NCI-H69 (cell line): ENCODE measurements at regions not wholly inside any gene's neighbourhood (a gene's known extent, or its start where the extent isn't known, plus 50 kb on each side); places are given as distances from the start of the nearest gene placed in this dataset.

Source experiments
- DNase-seq: peaks from one replicate; lab custom pipeline; 2025; lab: John Stamatoyannopoulos, UW

DNA sequence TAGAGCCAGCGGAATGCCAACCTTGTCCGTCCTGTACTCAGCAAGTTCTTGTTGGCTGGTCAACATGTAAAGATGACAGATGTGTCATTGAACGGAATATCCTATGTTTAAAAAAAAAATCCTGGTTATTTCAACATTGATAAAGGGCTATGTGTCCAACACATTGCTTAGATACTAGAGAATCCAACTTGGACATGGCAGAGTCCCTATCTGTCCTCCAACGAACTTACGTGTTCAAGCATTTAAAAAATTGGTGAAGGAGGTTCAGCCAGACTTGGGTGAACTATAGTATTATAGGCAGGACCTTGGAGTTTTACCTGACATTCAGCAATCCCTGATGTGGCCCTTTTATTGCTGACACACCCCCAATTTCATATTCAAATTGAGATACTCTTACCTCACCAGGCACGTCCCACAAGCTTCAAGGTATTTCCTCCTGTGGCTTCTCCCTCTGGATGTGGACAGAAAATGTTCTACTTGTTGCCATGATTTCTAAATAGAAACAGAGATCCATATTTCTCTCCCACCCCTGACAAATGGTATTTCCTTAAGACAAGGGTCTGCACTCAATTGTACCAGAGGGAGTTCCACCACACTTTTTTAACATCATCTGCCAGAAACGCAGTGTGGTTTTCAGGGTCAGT lies 207.7 kb upstream of the TPM1 start:
- DNase-seq: no peak

GRCh38 chr15:62835351-62835750 lies 207.2 kb upstream of the TPM1 start:
- DNase-seq: no peak

DNA sequence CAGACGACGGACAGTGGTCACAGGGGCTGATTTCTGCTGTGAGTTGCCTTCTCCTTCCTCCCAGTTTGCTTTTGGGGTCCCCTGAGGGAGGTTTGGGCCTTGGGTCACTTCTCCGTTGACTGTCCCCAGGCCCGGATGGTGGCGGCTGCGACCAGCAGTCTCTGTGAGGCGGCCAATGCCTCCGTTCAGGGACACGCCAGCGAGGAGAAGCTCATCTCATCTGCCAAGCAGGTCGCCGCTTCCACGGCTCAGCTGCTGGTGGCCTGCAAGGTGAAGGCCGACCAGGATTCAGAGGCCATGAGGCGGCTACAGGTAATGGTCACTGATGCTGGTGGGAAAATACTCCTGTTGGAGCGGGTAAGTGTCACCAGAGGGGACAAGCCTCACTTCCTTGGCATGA lies 206.8 kb upstream of the TPM1 start:
- no peak for DNase-seq

DNA sequence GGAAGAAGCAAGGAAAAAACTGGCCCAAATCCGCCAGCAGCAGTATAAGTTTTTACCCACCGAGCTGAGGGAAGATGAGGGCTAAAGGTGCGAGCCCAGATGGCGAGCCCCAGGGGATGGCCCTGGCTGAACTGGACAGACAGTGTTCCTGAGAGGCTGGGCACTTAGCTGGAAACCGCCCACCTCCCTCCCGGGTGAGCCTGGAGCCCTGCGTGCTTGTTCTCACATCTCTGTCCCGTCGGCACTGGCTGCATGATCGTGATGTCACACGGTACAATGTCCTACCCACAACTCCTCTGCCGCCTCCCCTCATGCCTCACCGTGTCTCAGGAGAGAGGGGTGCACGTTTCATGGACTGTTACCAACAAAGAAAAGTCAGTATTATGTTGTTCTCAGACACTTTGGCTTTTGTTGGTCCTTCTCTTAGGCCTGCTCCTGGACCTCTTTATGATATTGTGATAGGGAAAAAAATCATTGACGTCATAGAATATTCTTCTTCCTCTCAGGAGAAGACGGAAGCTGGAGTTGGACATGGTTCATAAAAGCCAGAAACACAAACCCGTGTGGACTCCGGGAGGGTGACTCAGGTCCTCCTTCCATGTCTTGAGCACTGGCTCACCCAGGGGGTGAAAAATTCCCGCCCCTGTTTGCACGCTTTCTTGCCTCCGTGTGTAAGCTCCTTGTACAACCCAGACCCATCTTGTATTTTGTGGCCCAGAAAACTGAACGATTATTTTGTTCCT lies 201.8 kb upstream of the TPM1 start:
- DNase-seq: no peak

- DNase-seq: no peak
These were observed 201.3 kb upstream of the TPM1 start for GRCh38 chr15:62841269-62841628.

- no peak for DNase-seq
These were observed 200.5 kb upstream of the TPM1 start for GRCh38 chr15:62841891-62842559.

DNA sequence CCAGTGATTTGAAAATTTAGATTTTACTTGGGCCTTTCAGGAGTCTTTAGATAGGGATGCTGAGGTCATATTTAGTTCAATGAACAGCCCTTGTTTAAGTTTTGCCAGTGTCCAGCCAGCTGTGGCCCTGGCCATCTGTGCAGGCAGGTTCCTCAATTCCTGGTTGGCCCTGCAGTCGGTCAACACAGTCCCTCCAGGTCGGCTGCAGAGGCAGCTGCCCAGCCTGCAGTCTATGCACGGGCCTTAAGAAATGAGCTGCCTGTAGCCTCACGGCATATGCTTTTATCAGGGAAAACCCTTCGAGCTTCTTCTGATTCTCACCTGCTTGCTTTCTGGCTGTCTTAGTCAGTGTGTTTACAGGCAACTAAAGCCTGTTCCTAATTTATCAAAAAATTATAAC lies 199.2 kb upstream of the TPM1 start:
- no peak for DNase-seq

- DNase-seq: no peak
These were observed 197.8 kb upstream of the TPM1 start for GRCh38 chr15:62844564-62845240.

GRCh38 chr15:62845241-62846126 lies 197.1 kb upstream of the TPM1 start:
- DNase-seq: no peak

DNA sequence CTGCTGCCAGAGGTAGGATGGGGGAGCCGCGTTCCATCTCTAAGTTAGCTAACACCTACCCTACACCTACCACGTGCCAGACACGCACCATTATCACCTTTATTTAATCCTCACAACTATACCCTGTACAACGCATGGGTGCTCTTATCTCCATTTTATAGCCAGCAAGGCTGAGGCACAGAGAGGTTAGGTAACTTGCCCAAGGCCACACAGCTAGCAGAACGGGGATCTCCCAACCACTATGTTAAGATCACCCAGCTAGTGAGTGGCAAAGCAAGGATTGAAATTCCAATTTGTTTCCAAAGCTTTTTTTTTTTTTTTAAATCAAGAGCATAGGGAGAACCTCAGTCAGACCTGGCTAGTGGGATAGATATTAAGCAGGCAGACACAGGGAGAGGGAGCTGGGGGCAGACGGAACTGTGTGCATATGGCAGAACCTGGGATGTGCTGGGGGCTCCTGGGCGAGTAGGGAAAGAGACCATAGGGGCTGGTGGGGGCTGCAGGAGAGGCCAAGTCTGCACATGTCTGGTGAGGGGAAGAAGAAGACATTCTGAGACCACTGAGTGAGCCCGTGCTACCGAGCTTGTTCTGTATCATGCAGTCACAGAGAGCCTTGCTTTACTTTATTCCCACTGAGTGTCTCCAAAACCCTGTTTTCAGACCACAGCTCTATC lies 196.3 kb upstream of the TPM1 start:
- DNase-seq: no peak

DNA sequence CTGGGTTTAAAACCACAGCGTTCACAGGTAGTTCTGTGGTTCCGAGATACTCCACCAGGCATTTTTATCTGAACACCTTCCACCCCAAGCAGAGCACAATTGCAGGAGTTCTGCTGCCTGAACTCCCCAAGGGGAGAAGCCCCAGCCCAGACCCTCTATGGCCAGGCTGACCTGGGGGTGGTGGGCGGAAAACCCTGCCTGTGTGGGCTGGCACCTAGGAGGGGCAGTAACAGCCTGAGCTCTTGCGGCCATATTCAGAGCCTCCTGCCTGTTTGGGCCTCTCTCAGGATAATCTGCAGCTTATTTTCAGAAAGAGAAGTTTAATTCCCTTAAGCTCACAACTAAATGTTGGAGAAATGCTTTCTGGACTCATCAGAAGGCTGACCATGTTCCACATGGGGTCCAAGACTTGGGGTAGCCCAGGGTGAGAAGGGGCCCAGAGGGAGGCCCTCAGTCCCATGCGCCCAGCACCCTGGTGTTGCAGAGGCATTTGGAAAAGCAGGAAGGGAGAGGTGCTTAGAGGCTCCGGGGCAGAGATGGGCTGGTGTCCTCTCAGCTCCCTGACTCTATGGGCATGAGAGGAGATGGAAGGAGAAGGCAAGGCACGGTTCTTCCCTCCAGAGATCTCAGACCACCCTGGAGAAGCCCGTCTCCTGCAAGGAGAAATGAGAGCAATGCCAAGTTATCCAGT lies 195.6 kb upstream of the TPM1 start:
- DNase-seq: no peak

DNA sequence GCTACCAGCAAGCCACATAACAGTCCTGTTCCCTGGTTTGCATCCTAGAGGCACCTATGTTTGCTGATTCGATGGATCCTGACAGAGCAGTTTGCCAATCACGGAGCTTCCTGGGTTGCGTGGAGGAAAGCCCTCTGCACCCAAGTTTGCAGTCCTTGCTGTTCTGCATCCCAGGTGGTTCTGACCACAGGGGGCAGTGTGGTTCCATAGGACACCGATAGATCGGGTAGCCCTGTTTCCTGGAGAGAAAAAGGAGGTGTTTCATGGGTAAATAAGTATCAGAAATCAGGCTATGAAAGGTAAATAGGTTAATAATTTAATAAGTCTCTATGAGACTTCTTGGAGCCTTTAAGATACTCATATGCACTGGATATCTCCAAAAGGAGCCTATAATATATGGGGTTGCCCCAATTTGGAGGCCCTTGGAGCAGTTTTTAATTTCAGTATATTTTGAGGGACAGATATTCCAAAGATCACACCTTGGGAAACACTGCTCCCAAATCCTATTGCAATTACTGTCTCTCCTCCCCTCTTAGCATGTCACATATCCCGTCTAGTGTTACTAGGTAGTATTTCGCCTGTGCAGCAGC lies 194.6 kb upstream of the TPM1 start:
- DNase-seq: peak; percentile 56

- DNase-seq: no peak
These were observed 193.9 kb upstream of the TPM1 start for GRCh38 chr15:62848632-62849050.

DNA sequence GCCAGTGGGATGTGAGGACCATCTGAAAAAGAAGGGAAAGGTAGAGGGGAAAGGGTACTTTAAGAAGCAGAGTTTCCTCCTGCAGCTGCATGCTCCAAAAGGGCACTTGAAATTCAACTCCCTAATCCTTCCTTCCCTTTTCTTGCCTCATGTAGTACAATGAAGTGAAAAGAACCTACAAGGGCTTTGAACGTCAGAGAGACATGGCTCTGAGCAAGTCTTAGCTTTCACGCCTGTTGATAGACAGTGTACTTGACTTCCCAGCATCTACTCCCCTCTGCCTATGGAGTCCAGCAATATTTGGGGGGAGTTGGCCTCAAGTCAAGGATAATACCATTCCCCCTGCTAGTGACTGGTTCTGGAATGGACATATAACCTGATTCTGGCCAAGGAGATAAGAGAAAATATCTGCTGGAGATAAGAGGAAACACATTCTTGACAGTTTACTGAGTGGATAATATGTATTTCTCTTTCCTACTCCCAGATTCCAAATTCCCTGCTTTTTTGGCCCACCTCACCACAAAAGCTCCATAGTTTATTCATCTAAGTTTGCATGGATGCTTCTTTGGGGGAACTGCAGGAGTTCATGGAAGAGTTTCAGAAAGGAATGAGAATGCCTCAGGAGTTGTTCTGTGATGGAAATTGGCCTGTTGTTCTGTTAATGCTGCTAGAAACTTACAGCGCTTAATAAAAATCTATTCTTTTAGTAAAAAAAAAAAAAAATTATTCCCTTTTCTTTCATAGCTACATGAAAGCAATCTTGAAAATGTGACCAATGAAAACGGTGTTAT lies 193.0 kb upstream of the TPM1 start:
- no peak for DNase-seq

- no peak for DNase-seq
These were observed 192.2 kb upstream of the TPM1 start for GRCh38 chr15:62850318-62850717.

- DNase-seq: no peak
These were observed 191.7 kb upstream of the TPM1 start for GRCh38 chr15:62850791-62851291.

DNA sequence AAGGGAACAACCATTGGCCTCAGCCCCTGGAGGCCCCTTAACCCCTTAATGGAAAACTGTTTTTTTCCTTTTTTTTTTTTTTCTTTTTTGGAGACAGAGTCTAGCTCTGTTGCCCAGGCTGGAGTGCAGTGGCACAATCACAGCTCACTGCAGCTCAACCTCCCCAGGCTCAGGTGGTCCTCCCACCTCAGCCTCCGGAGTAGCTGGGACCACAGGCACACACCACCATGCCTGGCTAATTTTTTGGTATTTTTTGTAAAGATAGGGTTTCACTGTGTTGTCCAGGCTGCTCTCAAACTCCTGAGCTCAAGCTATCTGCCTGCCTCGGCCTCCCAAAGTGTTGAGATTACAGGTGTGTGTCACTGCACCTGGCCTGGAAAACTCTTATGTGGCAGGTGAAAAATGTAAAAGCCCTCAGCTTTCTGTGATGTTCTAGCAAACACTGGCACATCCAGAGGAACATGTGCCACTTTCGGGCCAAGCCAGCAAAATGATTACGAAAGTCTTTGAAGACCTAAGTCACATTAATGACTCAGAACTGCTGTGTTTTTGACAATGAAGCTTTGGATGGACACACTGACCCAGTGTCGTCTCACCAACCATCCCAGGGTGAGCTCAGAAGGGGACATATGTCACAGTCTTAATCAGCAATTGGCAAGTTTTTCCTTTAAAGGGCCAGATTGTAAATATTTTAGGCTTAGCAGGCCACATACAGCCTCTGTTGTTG lies 189.3 kb upstream of the TPM1 start:
- no peak for DNase-seq

GRCh38 chr15:62853841-62854225 lies 188.7 kb upstream of the TPM1 start:
- DNase-seq: no peak
